Activated CD8-positive, alpha-beta T cell treated with anti-CD3 and anti-CD28 coated beads for 36 hours (primary cell): ENCODE measurements at regions not wholly inside any gene's neighbourhood (a gene's known extent, or its start where the extent isn't known, plus 50 kb on each side); places are given as distances from the start of the nearest gene placed in this dataset.

Experiments used
- ATAC-seq: fragments of 200-7000 bp; cut with Tn5 transposase; one replicate; pipeline ENCODE4 v1.10.0; 2021; ENCODE audit warnings: mild to moderate bottlenecking, moderate library complexity
- CTCF ChIA-PET: fragments of 350-600 bp; sonication (Branson Sonifier 250); formaldehyde crosslinking; loops from one replicate; lab custom pipeline; 2021; ENCODE audit warnings: antibody characterized with exemption; lab: Charles Lee
- POLR2A ChIA-PET: fragments of 350-600 bp; sonication (Branson Sonifier 250); formaldehyde crosslinking; loops from one replicate; lab custom pipeline; 2021; ENCODE audit warnings: antibody characterized with exemption; lab: Charles Lee
- DNase-seq: peaks from one replicate; pipeline ENCODE4 v3.0.0-alpha.2; 2020
- H3K27ac Mint-ChIP-seq: one replicate; pipeline ENCODE4 v1.8.0; 2021; ENCODE audit warnings: mild to moderate bottlenecking, mixed read lengths
- H3K27me3 Mint-ChIP-seq: one replicate; pipeline ENCODE4 v1.8.0; 2021; ENCODE audit warnings: mixed read lengths
- H3K36me3 Mint-ChIP-seq: one replicate; pipeline ENCODE4 v1.8.0; 2021; ENCODE audit warnings: low read depth, mixed read lengths
- H3K4me1 Mint-ChIP-seq: one replicate; pipeline ENCODE4 v1.8.0; 2021; ENCODE audit warnings: low read depth, mixed read lengths
- H3K4me3 Mint-ChIP-seq: one replicate; pipeline ENCODE4 v1.8.0; 2021; ENCODE audit warnings: mild to moderate bottlenecking, moderate library complexity, mixed read lengths
- H3K9me3 Mint-ChIP-seq: one replicate; pipeline ENCODE4 v1.8.0; 2021; ENCODE audit warnings: mixed read lengths
- intact Hi-C: fragments of 100-400 bp; cut with micrococcal nuclease; formaldehyde crosslinking; loops from one replicate; pipeline ENCODE4 v1.10.0; 2022
- TF ChIP-seq, protein P1 (sequence below): fragments of 200-600 bp; IDR thresholded peaks from one replicate; pipeline ENCODE4 v1.8.0; 2022; ENCODE audit warnings: antibody characterized with exemption, mild to moderate bottlenecking

DNA sequence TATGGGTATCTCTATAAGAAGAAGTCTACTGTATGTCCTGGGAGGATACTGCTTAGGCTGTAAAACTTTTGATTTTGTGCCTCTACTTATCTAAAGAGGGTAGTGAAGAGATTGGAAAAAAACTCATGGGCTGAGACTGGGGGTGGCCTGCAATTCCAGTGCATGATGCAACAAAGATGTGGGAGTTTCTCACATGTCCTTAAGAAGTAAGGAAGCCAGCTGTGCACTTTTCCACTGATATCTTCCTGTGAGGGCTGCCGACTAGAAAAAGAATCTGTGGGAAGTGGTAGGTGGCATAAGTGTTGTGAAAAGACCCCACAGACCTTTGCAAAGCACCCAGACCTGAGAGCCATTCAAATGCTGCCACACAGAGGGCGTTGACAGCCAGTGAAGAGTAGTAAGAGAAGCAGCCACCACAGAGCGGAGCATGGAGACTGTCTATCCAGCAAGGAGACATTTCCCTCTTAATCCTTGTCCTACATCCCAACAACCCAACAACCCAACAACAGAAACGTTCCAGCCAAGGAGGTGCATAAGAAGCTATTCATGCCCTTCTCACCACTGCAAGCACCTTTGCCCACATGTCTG, 65.1 kb downstream of the PFDN4 start:
- H3K36me3 Mint-ChIP-seq: no peaks in the 10 kb centered on the region
- H3K27me3 Mint-ChIP-seq: peaks cover 19% of the 10 kb centered on the region
- ATAC-seq (no peak), DNase-seq (no peak)
- CTCF ChIA-PET: interaction anchor here (1.0 kb wide), 1 partner anchor 22 kb away, joined by 4 read pairs; no protein-coding TSS in a partner anchor
- no peaks in the 10 kb centered on the region for H3K9me3 Mint-ChIP-seq
- POLR2A ChIA-PET: no interaction called here
- no peak overlapping the region for H3K4me3 Mint-ChIP-seq
- TF ChIP-seq, protein P1, sequence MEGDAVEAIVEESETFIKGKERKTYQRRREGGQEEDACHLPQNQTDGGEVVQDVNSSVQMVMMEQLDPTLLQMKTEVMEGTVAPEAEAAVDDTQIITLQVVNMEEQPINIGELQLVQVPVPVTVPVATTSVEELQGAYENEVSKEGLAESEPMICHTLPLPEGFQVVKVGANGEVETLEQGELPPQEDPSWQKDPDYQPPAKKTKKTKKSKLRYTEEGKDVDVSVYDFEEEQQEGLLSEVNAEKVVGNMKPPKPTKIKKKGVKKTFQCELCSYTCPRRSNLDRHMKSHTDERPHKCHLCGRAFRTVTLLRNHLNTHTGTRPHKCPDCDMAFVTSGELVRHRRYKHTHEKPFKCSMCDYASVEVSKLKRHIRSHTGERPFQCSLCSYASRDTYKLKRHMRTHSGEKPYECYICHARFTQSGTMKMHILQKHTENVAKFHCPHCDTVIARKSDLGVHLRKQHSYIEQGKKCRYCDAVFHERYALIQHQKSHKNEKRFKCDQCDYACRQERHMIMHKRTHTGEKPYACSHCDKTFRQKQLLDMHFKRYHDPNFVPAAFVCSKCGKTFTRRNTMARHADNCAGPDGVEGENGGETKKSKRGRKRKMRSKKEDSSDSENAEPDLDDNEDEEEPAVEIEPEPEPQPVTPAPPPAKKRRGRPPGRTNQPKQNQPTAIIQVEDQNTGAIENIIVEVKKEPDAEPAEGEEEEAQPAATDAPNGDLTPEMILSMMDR: no peak
- no peak overlapping the region for H3K27ac Mint-ChIP-seq
- intact Hi-C loops: no loop called here
- no peaks in the 10 kb centered on the region for H3K4me1 Mint-ChIP-seq

DNA sequence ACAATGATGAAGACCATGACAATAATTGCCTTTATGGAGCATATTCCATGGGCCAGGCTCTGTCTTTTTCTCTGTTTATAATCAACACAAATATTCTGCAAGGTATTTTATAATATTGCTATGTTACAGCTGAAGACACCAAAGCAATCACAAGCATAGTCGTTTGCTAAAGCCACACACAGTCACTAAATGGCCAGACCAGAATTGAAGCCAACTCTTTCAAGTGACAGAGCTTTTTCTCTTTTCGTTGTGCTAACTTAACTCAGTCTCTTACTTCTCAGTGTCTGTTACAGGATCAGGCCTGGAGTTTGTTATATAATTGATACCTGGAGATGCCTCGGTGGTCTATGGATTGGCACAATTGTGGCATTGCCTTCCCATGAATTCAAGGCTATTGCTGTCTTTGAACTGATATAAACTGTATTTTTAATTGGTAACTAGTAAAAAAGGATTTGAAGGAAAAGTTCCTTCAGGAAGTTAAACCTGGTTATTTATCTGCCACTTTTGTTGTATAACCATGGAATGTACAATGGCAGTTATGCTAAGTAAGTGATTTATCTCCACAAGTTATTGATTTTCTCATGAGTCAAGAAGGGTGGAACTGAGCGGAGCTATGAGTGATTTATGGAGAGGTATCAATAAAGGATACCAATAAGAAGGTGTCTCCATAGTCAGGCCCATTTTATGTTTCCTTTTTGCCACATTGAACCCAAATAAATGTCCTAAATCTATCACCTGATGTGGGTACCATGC, 67.6 kb downstream of the PFDN4 start:
- no peak for ATAC-seq
- no peaks in the 10 kb centered on the region for H3K36me3 Mint-ChIP-seq

DNA sequence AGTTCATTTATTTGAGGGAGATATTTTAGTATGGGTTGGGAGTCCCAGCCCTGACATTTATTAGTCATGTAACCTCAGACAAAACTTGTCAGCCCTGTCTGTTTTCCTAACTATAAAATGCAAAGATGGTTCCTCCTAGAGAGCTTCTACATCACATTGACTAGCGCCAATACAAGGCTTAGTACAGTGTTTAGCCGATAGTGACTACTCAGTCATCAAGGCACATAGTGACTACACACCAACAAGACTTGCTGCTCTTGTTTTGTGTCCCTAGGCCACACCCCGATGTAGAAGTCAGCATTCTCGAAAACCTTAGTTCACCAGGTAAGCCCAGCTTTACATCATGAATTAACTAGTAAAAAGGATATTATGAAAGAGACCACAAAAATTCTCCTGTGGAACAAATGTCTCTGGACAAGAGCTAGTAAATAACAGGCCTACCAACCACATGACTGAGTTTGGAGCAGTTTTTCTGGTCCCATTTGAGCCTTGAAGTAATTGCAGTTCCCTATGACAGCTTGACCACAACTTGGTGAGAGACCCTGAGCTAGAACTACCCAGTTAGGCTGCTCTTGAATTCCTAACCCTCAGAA, 68.8 kb downstream of the PFDN4 start:
- intact Hi-C loops: no loop called here
- CTCF ChIA-PET: no interaction called here
- TF ChIP-seq, protein P1: no peak
- H3K9me3 Mint-ChIP-seq: no peaks in the 10 kb centered on the region
- no peaks in the 10 kb centered on the region for H3K4me1 Mint-ChIP-seq
- ATAC-seq (no peak), DNase-seq (no peak)
- H3K27ac Mint-ChIP-seq: no peak overlapping the region
- H3K36me3 Mint-ChIP-seq: no peaks in the 10 kb centered on the region
- H3K4me3 Mint-ChIP-seq: no peak overlapping the region
- POLR2A ChIA-PET: no interaction called here
- H3K27me3 Mint-ChIP-seq: peaks cover 13% of the 10 kb centered on the region

More for the DNA sequence above, 67.6 kb downstream of the PFDN4 start:
- TF ChIP-seq, protein P1: no peak
- Mint-ChIP-seq H3K27ac (no peak overlapping the region), H3K4me3 (no peak overlapping the region), H3K4me1 (no peaks in the 10 kb centered on the region), H3K9me3 (no peaks in the 10 kb centered on the region), H3K27me3 (peaks cover 14% of the 10 kb centered on the region)
- CTCF ChIA-PET: no interaction called here
- POLR2A ChIA-PET: no interaction called here
- intact Hi-C loops: no loop called here
- DNase-seq: no peak

DNA sequence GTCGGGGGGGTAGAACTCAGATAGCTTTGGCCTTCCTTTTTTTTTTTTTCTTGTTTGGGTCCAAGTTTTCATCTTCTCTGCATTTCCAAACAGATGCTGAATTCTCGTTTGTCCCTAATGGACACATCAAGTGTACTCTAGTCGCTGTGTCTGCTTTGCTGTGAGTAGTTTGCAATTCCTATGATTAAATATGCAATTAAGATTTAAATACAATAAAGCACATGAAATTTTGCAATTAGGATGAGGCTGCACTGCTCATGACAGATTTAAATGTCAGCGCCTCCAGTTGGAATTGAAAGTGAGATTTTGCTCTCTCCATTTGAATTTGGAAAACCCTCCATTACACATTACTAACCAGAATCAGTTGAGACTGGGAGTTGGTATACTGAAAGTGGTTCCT, 70.4 kb downstream of the PFDN4 start:
- CTCF ChIA-PET: no interaction called here
- H3K27me3 Mint-ChIP-seq: peaks cover 11% of the 10 kb centered on the region

More for the DNA sequence above, 70.4 kb downstream of the PFDN4 start:
- H3K36me3 Mint-ChIP-seq: no peaks in the 10 kb centered on the region
- H3K4me1 Mint-ChIP-seq: no peaks in the 10 kb centered on the region
- TF ChIP-seq, protein P1: no peak
- no peak overlapping the region for H3K27ac Mint-ChIP-seq
- POLR2A ChIA-PET: no interaction called here
- H3K4me3 Mint-ChIP-seq: no peak overlapping the region
- DNase-seq: no peak
- no peak for ATAC-seq
- no peaks in the 10 kb centered on the region for H3K9me3 Mint-ChIP-seq
- intact Hi-C loops: no loop called here
